ENCODE measurements at regions not wholly inside any gene's neighbourhood (a gene's known extent, or its start where the extent isn't known, plus 50 kb on each side); places are given as distances from the start of the nearest gene placed in this dataset.

DNA sequence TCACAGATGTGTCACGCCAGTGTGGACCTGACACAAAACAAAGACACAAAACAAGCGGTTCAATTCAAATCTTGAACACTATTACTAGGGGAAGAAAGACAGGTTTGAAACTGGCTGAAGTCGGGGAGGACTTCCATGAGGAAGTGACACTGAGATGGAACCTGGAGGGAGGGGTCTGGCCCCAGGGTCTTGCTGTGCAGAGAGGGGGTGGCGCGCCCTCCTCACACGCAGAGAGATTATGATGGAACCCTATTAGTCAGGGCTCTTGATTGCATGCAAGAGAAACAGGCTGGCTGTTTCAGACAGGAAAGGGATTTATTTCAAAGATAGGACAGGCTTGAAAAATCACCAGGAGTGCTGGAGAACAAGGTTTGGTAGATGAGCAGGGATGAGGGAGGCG is 363.6 kb upstream of the HS6ST1 start:
- Histone ChIP-seq H3K36me3 (no peaks in the 10 kb centered on the region), H3K4me1 (no peaks in the 10 kb centered on the region), H3K27me3 (no peaks in the 10 kb centered on the region), H3K9me3 (no peaks in the 10 kb centered on the region), H3K27ac (no peak overlapping the region), H3K4me3 (no peak overlapping the region)
- DNase-seq (ENCODE audit: low spot score in 2 of 2), result no peak
- TF ChIP-seq, protein P1, sequence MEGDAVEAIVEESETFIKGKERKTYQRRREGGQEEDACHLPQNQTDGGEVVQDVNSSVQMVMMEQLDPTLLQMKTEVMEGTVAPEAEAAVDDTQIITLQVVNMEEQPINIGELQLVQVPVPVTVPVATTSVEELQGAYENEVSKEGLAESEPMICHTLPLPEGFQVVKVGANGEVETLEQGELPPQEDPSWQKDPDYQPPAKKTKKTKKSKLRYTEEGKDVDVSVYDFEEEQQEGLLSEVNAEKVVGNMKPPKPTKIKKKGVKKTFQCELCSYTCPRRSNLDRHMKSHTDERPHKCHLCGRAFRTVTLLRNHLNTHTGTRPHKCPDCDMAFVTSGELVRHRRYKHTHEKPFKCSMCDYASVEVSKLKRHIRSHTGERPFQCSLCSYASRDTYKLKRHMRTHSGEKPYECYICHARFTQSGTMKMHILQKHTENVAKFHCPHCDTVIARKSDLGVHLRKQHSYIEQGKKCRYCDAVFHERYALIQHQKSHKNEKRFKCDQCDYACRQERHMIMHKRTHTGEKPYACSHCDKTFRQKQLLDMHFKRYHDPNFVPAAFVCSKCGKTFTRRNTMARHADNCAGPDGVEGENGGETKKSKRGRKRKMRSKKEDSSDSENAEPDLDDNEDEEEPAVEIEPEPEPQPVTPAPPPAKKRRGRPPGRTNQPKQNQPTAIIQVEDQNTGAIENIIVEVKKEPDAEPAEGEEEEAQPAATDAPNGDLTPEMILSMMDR (IDR thresholded peaks at IDR 0.05), result no peak
- no peak for TF ChIP-seq EP300 (IDR thresholded peaks at IDR 0.05)
- TF ChIP-seq POLR2A (IDR thresholded peaks at IDR 0.05), result no peak
- WGBS, 2 donors, result 87% methylated on average over 7 of the region's 7 CpGs

DNA sequence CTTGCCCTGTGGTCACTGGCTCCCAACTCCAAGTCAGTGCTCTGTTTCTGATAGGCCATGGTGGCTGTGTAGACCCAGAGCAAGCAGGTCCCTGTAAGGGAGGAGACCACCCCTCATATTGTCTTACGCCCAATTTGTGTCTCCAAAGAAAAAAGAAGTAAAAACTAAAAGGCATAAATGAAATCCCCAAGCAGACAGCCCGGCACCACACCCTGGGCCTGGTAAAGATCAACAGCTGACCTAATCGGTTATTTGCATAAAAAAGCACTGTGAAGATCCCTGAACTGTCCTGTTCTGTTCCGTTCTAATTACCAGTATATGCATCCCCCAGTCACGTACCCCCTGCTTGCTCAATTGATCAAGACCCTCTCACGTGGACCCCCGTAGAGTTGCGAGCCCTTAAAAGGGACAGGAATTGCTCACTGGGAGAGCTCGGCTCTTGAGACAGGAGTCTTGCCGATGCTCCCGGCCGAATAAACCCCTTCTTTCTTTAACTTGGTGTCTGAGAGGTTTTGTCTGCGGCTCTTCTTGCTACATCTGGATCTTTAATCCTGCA is 364.1 kb upstream of the HS6ST1 start:
- 93 to 96% methylated on average over 13 of the region's 13 CpGs for WGBS, 2 donors
- Histone ChIP-seq H3K36me3 (no peaks in the 10 kb centered on the region), H3K9me3 (no peaks in the 10 kb centered on the region), H3K27ac (no peak overlapping the region), H3K4me1 (no peaks in the 10 kb centered on the region), H3K4me3 (no peak overlapping the region), H3K27me3 (no peaks in the 10 kb centered on the region)
- DNase-seq (ENCODE audit: low spot score in 2 of 2), result no peak
- TF ChIP-seq EP300 (IDR thresholded peaks at IDR 0.05), result no peak

DNA sequence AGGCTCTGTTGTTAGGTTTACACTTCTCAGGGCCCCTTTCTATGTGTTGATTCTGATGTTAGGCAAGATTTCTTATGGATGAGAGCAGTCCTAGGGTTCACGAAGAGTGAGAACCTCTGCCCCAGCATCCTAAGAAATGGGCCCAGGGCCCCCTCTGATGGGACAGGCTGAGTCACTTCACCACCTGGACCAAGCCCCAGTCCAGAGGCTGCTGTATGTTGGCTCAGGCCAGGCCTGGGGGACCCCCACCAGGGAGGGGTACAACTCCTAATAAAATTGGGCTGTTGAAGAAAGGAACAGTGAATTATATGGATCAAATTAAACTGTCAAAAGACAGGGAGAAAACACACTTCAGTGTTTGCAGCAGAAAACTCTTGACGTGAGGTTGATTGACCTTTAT is 365.9 kb upstream of the HS6ST1 start:
- H3K9me3 ChIP-seq, result no peaks in the 10 kb centered on the region
- WGBS, 2 donors, result 83 to 95% methylated on average over 2 of the region's 2 CpGs
- no peak overlapping the region for H3K4me3 ChIP-seq
- no peak overlapping the region for H3K27ac ChIP-seq
- DNase-seq (ENCODE audit: low spot score in 2 of 2), result no peak
- H3K4me1 ChIP-seq, result no peaks in the 10 kb centered on the region
- TF ChIP-seq, protein P1 (IDR thresholded peaks at IDR 0.05), result no peak
- no peak for TF ChIP-seq EP300 (IDR thresholded peaks at IDR 0.05)
- TF ChIP-seq POLR2A (IDR thresholded peaks at IDR 0.05), result no peak
- no peaks in the 10 kb centered on the region for H3K27me3 ChIP-seq
- H3K36me3 ChIP-seq, result no peaks in the 10 kb centered on the region

DNA sequence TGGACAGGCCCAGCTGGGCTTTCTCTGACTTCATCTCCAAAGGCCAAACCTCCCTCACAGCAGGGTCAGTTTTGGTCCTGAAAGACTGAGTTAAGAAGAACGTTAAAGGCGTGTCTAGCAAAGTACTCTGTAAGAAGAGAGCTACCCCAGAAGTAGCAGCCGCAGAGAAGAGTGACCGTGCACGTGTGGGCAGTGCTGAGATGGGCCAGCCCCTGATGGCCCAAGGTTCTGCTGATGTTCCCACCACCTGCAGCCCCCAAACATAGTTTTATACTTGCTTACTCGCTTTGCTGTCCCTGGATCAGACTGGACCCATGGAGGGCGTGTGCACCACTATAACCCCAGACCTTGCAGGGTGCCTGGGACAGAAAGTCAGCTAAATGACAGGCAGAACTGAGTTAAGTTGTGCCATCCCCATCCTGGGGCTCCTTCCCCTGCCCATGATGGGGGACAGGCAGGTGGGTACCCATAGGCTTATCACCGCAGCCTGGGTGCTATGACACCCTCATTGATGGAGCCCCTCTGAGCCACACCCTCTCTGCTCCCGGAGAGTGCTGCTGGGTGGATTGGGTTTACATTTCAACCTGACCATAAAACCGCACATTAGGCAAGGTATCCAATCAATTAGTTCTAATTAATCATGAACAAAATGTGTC is 367.3 kb upstream of the HS6ST1 start:
- H3K27ac ChIP-seq, result no peak overlapping the region
- no peak for DNase-seq (ENCODE audit: low spot score in 2 of 2)
- H3K36me3 ChIP-seq, result no peaks in the 10 kb centered on the region
- H3K4me3 ChIP-seq, result no peak overlapping the region
- no peaks in the 10 kb centered on the region for H3K4me1 ChIP-seq
- WGBS, 2 donors, result 87 to 92% methylated on average over 10 of the region's 10 CpGs
- no peaks in the 10 kb centered on the region for H3K9me3 ChIP-seq
- no peaks in the 10 kb centered on the region for H3K27me3 ChIP-seq
- TF ChIP-seq, protein P1 (IDR thresholded peaks at IDR 0.05), result no peak
- TF ChIP-seq EP300 (IDR thresholded peaks at IDR 0.05) (no peak), POLR2A (IDR thresholded peaks at IDR 0.05) (no peak)

DNA sequence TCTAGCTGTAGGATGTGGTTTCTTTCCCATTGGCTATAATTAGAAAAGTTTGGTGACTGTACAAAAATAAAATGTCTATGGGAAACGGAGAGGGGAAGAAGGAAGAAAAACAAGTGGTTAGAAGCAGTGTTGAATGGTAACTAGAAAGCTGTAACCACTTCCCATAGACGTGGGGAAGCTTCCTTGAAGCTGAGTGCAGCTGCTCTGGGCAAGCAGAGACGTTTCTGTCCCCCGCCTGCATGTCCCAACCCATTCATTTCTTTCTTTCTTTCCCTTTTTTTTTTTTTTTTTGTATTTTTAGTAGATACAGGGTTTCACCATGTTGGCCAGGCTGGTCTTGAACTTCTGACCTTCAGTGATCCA is 367.8 kb upstream of the HS6ST1 start:
- WGBS, 2 donors, result 60 to 64% methylated on average over 4 of the region's 4 CpGs
- Histone ChIP-seq H3K36me3 (no peaks in the 10 kb centered on the region), H3K27me3 (no peaks in the 10 kb centered on the region), H3K27ac (no peak overlapping the region), H3K9me3 (no peaks in the 10 kb centered on the region), H3K4me1 (no peaks in the 10 kb centered on the region), H3K4me3 (no peak overlapping the region)
- no peak for DNase-seq (ENCODE audit: low spot score in 2 of 2)
- TF ChIP-seq, protein P1 (IDR thresholded peaks at IDR 0.05), result no peak
